ENCODE measurements at regions not wholly inside any gene's neighbourhood (a gene's known extent, or its start where the extent isn't known, plus 50 kb on each side); places are given as distances from the start of the nearest gene placed in this dataset.

GRCh38 chr3:159829539-159830227 lies 159.0 kb upstream of the IL12A start:
- TF ChIP-seq POLR2A (IDR thresholded peaks at IDR 0.05) (no peak), CTCF (IDR thresholded peaks at IDR 0.05) (no peak)
- H3K36me3 ChIP-seq (replicated peaks in 1 of 2) = no peaks in the 10 kb centered on the region
- H3K9me3 ChIP-seq (replicated peaks in 1 of 3) = no peaks in the 10 kb centered on the region
- no peak overlapping the region for H3K4me3 ChIP-seq
- H3K4me1 ChIP-seq (replicated peaks in 1 of 2) = peaks cover 0 to 18% of the 10 kb centered on the region in 2 donors
- intact Hi-C loops (cut with DNase I) = loop anchor here in 1 of 2 donors (5.0 kb wide), 1 partner anchor 173 kb away; no protein-coding TSS in a partner anchor
- WGBS, 4 donors = 47 to 56% (median 51%) methylated on average over 7 of the region's 7 CpGs
- no peaks in the 10 kb centered on the region for H3K27me3 ChIP-seq
- H3K27ac ChIP-seq = no peak overlapping the region
- peak; percentile 39 to 90 (median 76) for DNase-seq

- no peak overlapping the region for H3K27ac ChIP-seq
Observed at GRCh38 chr3:159830523-159831154, 158.0 kb upstream of the IL12A start.

GRCh38 chr3:159831466-159831865 lies 157.2 kb upstream of the IL12A start:
- Histone ChIP-seq H3K4me1 (replicated peaks in 1 of 2) (peaks cover 0 to 18% of the 10 kb centered on the region in 2 donors), H3K36me3 (replicated peaks in 1 of 2) (no peaks in the 10 kb centered on the region), H3K27me3 (no peaks in the 10 kb centered on the region), H3K27ac (no peak overlapping the region), H3K9me3 (replicated peaks in 1 of 3) (no peaks in the 10 kb centered on the region), H3K4me3 (no peak overlapping the region)
- DNase-seq = no peak
- intact Hi-C loops (cut with DNase I) = no loop called here
- TF ChIP-seq POLR2A (IDR thresholded peaks at IDR 0.05) = no peak
- no peak for TF ChIP-seq CTCF (IDR thresholded peaks at IDR 0.05)
- WGBS, 4 donors = 66 to 76% (median 73%) methylated on average over 2 of the region's 2 CpGs

More at GRCh38 chr3:159830523-159831154, 158.0 kb upstream of the IL12A start:
- intact Hi-C loops (cut with DNase I) = no loop called here
- TF ChIP-seq CTCF (IDR thresholded peaks at IDR 0.05) (no peak), POLR2A (IDR thresholded peaks at IDR 0.05) (no peak)
- Histone ChIP-seq H3K4me3 (no peak overlapping the region), H3K4me1 (replicated peaks in 1 of 2) (peaks cover 0 to 18% of the 10 kb centered on the region in 2 donors), H3K27me3 (no peaks in the 10 kb centered on the region), H3K9me3 (replicated peaks in 1 of 3) (no peaks in the 10 kb centered on the region), H3K36me3 (replicated peaks in 1 of 2) (no peaks in the 10 kb centered on the region)
- no peak for DNase-seq
- WGBS, 4 donors = 80 to 94% (median 86%) methylated on average over 1 of the region's 1 CpG

- no peak overlapping the region for H3K27ac ChIP-seq
- 43 to 83% (median 60%) methylated on average over 2 of the region's 2 CpGs for WGBS, 4 donors
- intact Hi-C loops (cut with DNase I) = no loop called here
- no peaks in the 10 kb centered on the region for H3K36me3 ChIP-seq (replicated peaks in 1 of 2)
- DNase-seq = no peak
- no peak overlapping the region for H3K4me3 ChIP-seq
- H3K4me1 ChIP-seq (replicated peaks in 1 of 2) = peaks cover 0 to 18% of the 10 kb centered on the region in 2 donors
- H3K9me3 ChIP-seq (replicated peaks in 1 of 3) = no peaks in the 10 kb centered on the region
- TF ChIP-seq CTCF (IDR thresholded peaks at IDR 0.05) (no peak), POLR2A (IDR thresholded peaks at IDR 0.05) (no peak)
- no peaks in the 10 kb centered on the region for H3K27me3 ChIP-seq
Observed at GRCh38 chr3:159832024-159832423, 156.6 kb upstream of the IL12A start.

Data from adrenal gland (tissue), 9 donors.